ENCODE measurements at regions not wholly inside any gene's neighbourhood (a gene's known extent, or its start where the extent isn't known, plus 50 kb on each side); places are given as distances from the start of the nearest gene placed in this dataset.
A peak's percentile ranks its signal among the peaks of the same experiment; 100 is the strongest.

GRCh38 chr12:123099560-123100192, 51.2 kb downstream of the PITPNM2 start:
- H3K4ac ChIP-seq (replicated peaks; ENCODE audit: insufficient read length, low read depth, low read length): no peak overlapping the region
- H2AK5ac ChIP-seq (ENCODE audit: low read depth, low read length): no peak overlapping the region; the same call in 1 of the 2 replicates
- peak overlapping the region; percentile 34 for H4K91ac ChIP-seq (replicated peaks; ENCODE audit: insufficient read length, low read length)
- H3K18ac ChIP-seq (ENCODE audit: extremely low read depth, low read length): no peak overlapping the region
- FAIRE-seq (no peak), DNase-seq (ENCODE audit: low read depth in 1 of 2, low spot score in 2 of 2) (no peak)
- peaks cover 5 to 11% (median 7%) of the 10 kb centered on the region in 4 experiments for H3K4me1 ChIP-seq (replicated peaks in 1 of 4; ENCODE audit: control insufficient read depth in 3 of 4, insufficient read depth in 4 of 4, low read length in 3 of 4)
- H3K14ac ChIP-seq (ENCODE audit: insufficient read length): no peak overlapping the region
- no peaks in the 10 kb centered on the region for H4K20me1 ChIP-seq (replicated peaks in 1 of 2; ENCODE audit: control insufficient read depth in 1 of 2, insufficient read depth in 2 of 2, low read length in 2 of 2)
- no peaks in the 10 kb centered on the region; a peak in 1 of 4 replicates for H3K79me2 ChIP-seq (ENCODE audit: control insufficient read depth in 1 of 2, insufficient read depth in 2 of 2, low read length in 2 of 2)
- H3K4me2 ChIP-seq (ENCODE audit: insufficient read depth in 1 of 2, low read depth in 2 of 2, low read length in 2 of 2): no peak overlapping the region
- no peak overlapping the region for H2BK120ac ChIP-seq (replicated peaks; ENCODE audit: low read depth, low read length)
- H3K9ac ChIP-seq (replicated peaks in 1 of 4; ENCODE audit: extremely low read depth in 1 of 4, low read depth in 3 of 4, low read length in 3 of 4): no peak overlapping the region
- 97% methylated on average over 5 of the region's 5 CpGs; no CpG with 5 or more reads in 1 of the 2 experiments for WGBS, 2 experiments (ENCODE audit: extremely low coverage in 1 of 2, insufficient coverage in 1 of 2, insufficient read length in 1 of 2, insufficient replicate concordance in 2 of 2, low coverage in 1 of 2, low lambda C conversion rate in 2 of 2, missing lambda C conversion rate in 1 of 2)
- no peak overlapping the region for H3K23ac ChIP-seq (ENCODE audit: insufficient read length)
- H4K5ac ChIP-seq (ENCODE audit: insufficient read length, low read depth, low read length): no peak overlapping the region
- no peaks in the 10 kb centered on the region for H3K36me3 ChIP-seq (ENCODE audit: control insufficient read depth in 2 of 4, insufficient read depth in 4 of 4, low read length in 3 of 4)
- no peak overlapping the region for H4K8ac ChIP-seq (ENCODE audit: extremely low read depth, insufficient read depth, low read length)
- no peak overlapping the region for H3K4me3 ChIP-seq (ENCODE audit: extremely low read depth in 1 of 4, insufficient read depth in 2 of 4, low read depth in 3 of 4, low read length in 4 of 4)
- POLR2A ChIA-PET (ENCODE audit: partially characterized antibody): interaction anchor here (0.8 to 1.2 kb wide), 2 partner anchors 12 to 133 kb away, joined by 3 read pairs; partner anchors contain the start of genes MPHOSPH9 and MTRFR
- H3K27me3 ChIP-seq (replicated peaks in 1 of 4; ENCODE audit: control insufficient read depth in 3 of 4, extremely low read depth in 1 of 4, insufficient read depth in 3 of 4, low read length in 3 of 4): no peaks in the 10 kb centered on the region
- no peaks in the 10 kb centered on the region for H3K23me2 ChIP-seq (ENCODE audit: low read depth, low read length)
- CTCF ChIA-PET (ENCODE audit: partially characterized antibody): interaction anchor here (0.5 to 1.6 kb wide), 4 partner anchors 18 to 139 kb away, joined by 3 to 5 read pairs (median 4); no protein-coding TSS in a partner anchor
- no peak overlapping the region for H2BK12ac ChIP-seq (ENCODE audit: low read depth, low read length)
- no peak overlapping the region for H2BK5ac ChIP-seq (ENCODE audit: low read depth, low read length)
- H3K56ac ChIP-seq (replicated peaks; ENCODE audit: insufficient read length, low read depth, low read length): no peak overlapping the region
- H2BK20ac ChIP-seq (ENCODE audit: low read length): no peak overlapping the region
- no peak overlapping the region for H2AFZ ChIP-seq (ENCODE audit: low read length)
- no peaks in the 10 kb centered on the region for H3K79me1 ChIP-seq (ENCODE audit: low read depth, low read length)
- no peaks in the 10 kb centered on the region for H3K9me3 ChIP-seq (ENCODE audit: insufficient read depth in 2 of 2, low read depth in 1 of 2, low read length in 1 of 2)
- no peak overlapping the region for H3K27ac ChIP-seq (ENCODE audit: low read depth, low read length)
- H2BK15ac ChIP-seq (ENCODE audit: low read length): peak overlapping the region; percentile 14; the same call in 1 of the 2 replicates
- no peak for TF ChIP-seq ATF3 (IDR thresholded peaks at IDR 0.05; ENCODE audit: insufficient read depth, low read depth, low read length)
- TF ChIP-seq USF2 (IDR thresholded peaks at IDR 0.05; ENCODE audit: low read length): no peak
- no peak for TF ChIP-seq KDM4A (IDR thresholded peaks at IDR 0.05; ENCODE audit: low read depth, low read length, severe bottlenecking)
- no peak for TF ChIP-seq TCF12 (IDR thresholded peaks at IDR 0.05; ENCODE audit: low read depth, low read length)
- TF ChIP-seq, protein P1, sequence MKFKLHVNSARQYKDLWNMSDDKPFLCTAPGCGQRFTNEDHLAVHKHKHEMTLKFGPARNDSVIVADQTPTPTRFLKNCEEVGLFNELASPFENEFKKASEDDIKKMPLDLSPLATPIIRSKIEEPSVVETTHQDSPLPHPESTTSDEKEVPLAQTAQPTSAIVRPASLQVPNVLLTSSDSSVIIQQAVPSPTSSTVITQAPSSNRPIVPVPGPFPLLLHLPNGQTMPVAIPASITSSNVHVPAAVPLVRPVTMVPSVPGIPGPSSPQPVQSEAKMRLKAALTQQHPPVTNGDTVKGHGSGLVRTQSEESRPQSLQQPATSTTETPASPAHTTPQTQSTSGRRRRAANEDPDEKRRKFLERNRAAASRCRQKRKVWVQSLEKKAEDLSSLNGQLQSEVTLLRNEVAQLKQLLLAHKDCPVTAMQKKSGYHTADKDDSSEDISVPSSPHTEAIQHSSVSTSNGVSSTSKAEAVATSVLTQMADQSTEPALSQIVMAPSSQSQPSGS (IDR thresholded peaks at IDR 0.05; ENCODE audit: low read length): no peak
- no peak for TF ChIP-seq MAFK (IDR thresholded peaks at IDR 0.05; ENCODE audit: low read depth, low read length)
- no peak for TF ChIP-seq NRF1 (IDR thresholded peaks at IDR 0.05; ENCODE audit: low read depth, low read length)
- TF ChIP-seq SAP30 (IDR thresholded peaks at IDR 0.05; ENCODE audit: insufficient read depth, insufficient replicate concordance, low read length): no peak
- TF ChIP-seq NANOG (IDR thresholded peaks at IDR 0.05; ENCODE audit: insufficient read depth, low read depth, low read length, poor library complexity, severe bottlenecking): no peak
